Neural progenitor cell (in vitro differentiated cells): ENCODE measurements at regions not wholly inside any gene's neighbourhood (a gene's known extent, or its start where the extent isn't known, plus 50 kb on each side); places are given as distances from the start of the nearest gene placed in this dataset.

ENCODE experiments used
- DNase-seq: peaks from one replicate; pipeline ENCODE4 v3.0.0-alpha.2; 2016; ENCODE audit warnings: low spot score
- H2AFZ ChIP-seq: fragments of 200-600 bp; sonication (generic); replicated peaks from 2 replicates; pipeline ENCODE4 v1.6.1; 2016; ENCODE audit warnings: antibody characterized with exemption
- H3F3A ChIP-seq: fragments of 200-600 bp; sonication (generic); 2 replicates; pipeline ENCODE4 v1.6.1; 2016; ENCODE audit warnings: antibody characterized with exemption, low read depth
- H3K27ac ChIP-seq: fragments of 200-600 bp; sonication (generic); 2 replicates; pipeline ENCODE4 v1.5.1; 2016; ENCODE audit warnings: mild to moderate bottlenecking
- H3K27me3 ChIP-seq: fragments of 200-600 bp; sonication (generic); 2 replicates; pipeline ENCODE4 v1.6.1; 2016; ENCODE audit warnings: mild to moderate bottlenecking, moderate library complexity
- H3K36me3 ChIP-seq: fragments of 200-600 bp; sonication (generic); 2 replicates; pipeline ENCODE4 v1.5.1; 2016
- H3K4me1 ChIP-seq: fragments of 200-600 bp; sonication (generic); 2 replicates; pipeline ENCODE4 v1.6.1; 2016; ENCODE audit warnings: mixed run types
- H3K4me2 ChIP-seq: fragments of 200-600 bp; sonication (generic); 2 replicates; pipeline ENCODE4 v1.6.1; 2016
- H3K4me3 ChIP-seq: fragments of 200-600 bp; sonication (generic); 2 replicates; pipeline ENCODE4 v1.5.1; 2016
- H3K79me2 ChIP-seq: fragments of 200-600 bp; sonication (generic); 2 replicates; pipeline ENCODE4 v1.6.1; 2016; ENCODE audit warnings: low read depth
- H3K9ac ChIP-seq: fragments of 200-600 bp; sonication (generic); 2 replicates; pipeline ENCODE4 v1.6.1; 2016
- H3K9me3 ChIP-seq: fragments of 200-600 bp; sonication (generic); 2 replicates; pipeline ENCODE4 v1.5.1; 2016; ENCODE audit warnings: low read depth
- H4K20me1 ChIP-seq: fragments of 200-600 bp; sonication (generic); 2 replicates; pipeline ENCODE4 v1.6.1; 2016; ENCODE audit warnings: low read depth
- H3K27ac Mint-ChIP-seq: 3 replicates; pipeline ENCODE4 v1.8.0; 2021; ENCODE audit warnings: mixed read lengths
- H3K27me3 Mint-ChIP-seq: 2 replicates; pipeline ENCODE4 v1.8.0; 2022; ENCODE audit warnings: low read depth, mild to moderate bottlenecking, inconsistent platforms, moderate library complexity, mixed read lengths; ENCODE audit not compliant: insufficient read depth
- H3K36me3 Mint-ChIP-seq: 3 replicates; pipeline ENCODE4 v1.8.0; 2021; ENCODE audit warnings: mixed read lengths
- H3K4me1 Mint-ChIP-seq: 3 replicates; pipeline ENCODE4 v1.8.0; 2021; ENCODE audit warnings: mixed read lengths
- H3K4me3 Mint-ChIP-seq: 3 replicates; pipeline ENCODE4 v1.8.0; 2021; ENCODE audit warnings: mild to moderate bottlenecking, moderate library complexity, mixed read lengths
- H3K9me3 Mint-ChIP-seq: 3 replicates; pipeline ENCODE4 v1.8.0; 2020; ENCODE audit warnings: mixed read lengths
- EZH2 ChIP-seq: fragments of 200-600 bp; sonication (generic); IDR thresholded peaks from 2 replicates; pipeline ENCODE4 v1.6.1; 2017; ENCODE audit warnings: antibody characterized with exemption, mild to moderate bottlenecking, moderate library complexity
- EZH2phosphoT487 ChIP-seq: fragments of 200-600 bp; sonication (generic); IDR thresholded peaks from 2 replicates; pipeline ENCODE4 v1.6.1; 2017; ENCODE audit warnings: antibody characterized with exemption
- TF ChIP-seq, protein P1 (sequence below): fragments of 200-600 bp; sonication (generic); IDR thresholded peaks from 2 replicates; pipeline ENCODE4 v1.5.1; 2017; ENCODE audit warnings: antibody characterized with exemption, mild to moderate bottlenecking

- Histone ChIP-seq H3K4me1 (peaks cover 17% of the 10 kb centered on the region), H3K4me3 (no peak overlapping the region), H3K9me3 (no peaks in the 10 kb centered on the region), H3K27ac (no peak overlapping the region), H4K20me1 (no peaks in the 10 kb centered on the region), H3F3A (no peaks in the 10 kb centered on the region), H3K79me2 (no peaks in the 10 kb centered on the region), H2AFZ (no peak overlapping the region), H3K4me2 (no peak overlapping the region), H3K9ac (no peak overlapping the region), H3K27me3 (no peaks in the 10 kb centered on the region), H3K36me3 (no peaks in the 10 kb centered on the region)
- Mint-ChIP-seq H3K4me3 (peak overlapping the region; percentile 35), H3K27me3 (peaks cover 26% of the 10 kb centered on the region), H3K4me1 (peaks cover 64% of the 10 kb centered on the region), H3K36me3 (peaks cover 4% of the 10 kb centered on the region), H3K27ac (peak overlapping the region; percentile 65), H3K9me3 (peaks cover 11% of the 10 kb centered on the region)
- DNase-seq, result no peak
- TF ChIP-seq EZH2 (no peak), EZH2phosphoT487 (no peak)
- TF ChIP-seq, protein P1, sequence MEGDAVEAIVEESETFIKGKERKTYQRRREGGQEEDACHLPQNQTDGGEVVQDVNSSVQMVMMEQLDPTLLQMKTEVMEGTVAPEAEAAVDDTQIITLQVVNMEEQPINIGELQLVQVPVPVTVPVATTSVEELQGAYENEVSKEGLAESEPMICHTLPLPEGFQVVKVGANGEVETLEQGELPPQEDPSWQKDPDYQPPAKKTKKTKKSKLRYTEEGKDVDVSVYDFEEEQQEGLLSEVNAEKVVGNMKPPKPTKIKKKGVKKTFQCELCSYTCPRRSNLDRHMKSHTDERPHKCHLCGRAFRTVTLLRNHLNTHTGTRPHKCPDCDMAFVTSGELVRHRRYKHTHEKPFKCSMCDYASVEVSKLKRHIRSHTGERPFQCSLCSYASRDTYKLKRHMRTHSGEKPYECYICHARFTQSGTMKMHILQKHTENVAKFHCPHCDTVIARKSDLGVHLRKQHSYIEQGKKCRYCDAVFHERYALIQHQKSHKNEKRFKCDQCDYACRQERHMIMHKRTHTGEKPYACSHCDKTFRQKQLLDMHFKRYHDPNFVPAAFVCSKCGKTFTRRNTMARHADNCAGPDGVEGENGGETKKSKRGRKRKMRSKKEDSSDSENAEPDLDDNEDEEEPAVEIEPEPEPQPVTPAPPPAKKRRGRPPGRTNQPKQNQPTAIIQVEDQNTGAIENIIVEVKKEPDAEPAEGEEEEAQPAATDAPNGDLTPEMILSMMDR, result no peak
Measured at GRCh38 chr5:135248801-135249231, 150.2 kb downstream of the MACROH2A1 start.

GRCh38 chr5:135246923-135247795 is 151.9 kb downstream of the MACROH2A1 start:
- Histone ChIP-seq H3K9ac (no peak overlapping the region), H3K4me3 (no peak overlapping the region), H3K27ac (no peak overlapping the region), H3K27me3 (no peaks in the 10 kb centered on the region), H3K9me3 (no peaks in the 10 kb centered on the region), H3K79me2 (no peaks in the 10 kb centered on the region), H3F3A (no peaks in the 10 kb centered on the region), H4K20me1 (no peaks in the 10 kb centered on the region), H2AFZ (no peak overlapping the region), H3K4me2 (no peak overlapping the region), H3K4me1 (peaks cover 17% of the 10 kb centered on the region), H3K36me3 (no peaks in the 10 kb centered on the region)
- TF ChIP-seq EZH2phosphoT487 (no peak), EZH2 (no peak)
- TF ChIP-seq, protein P1, result no peak
- peaks cover 4% of the 10 kb centered on the region for H3K36me3 Mint-ChIP-seq
- peaks cover 63% of the 10 kb centered on the region for H3K4me1 Mint-ChIP-seq
- peaks cover 6% of the 10 kb centered on the region for H3K9me3 Mint-ChIP-seq
- H3K4me3 Mint-ChIP-seq, result peak overlapping the region; percentile 41
- no peak for DNase-seq
- peak overlapping the region; percentile 86 for H3K27ac Mint-ChIP-seq
- H3K27me3 Mint-ChIP-seq, result peaks cover 23% of the 10 kb centered on the region

DNA sequence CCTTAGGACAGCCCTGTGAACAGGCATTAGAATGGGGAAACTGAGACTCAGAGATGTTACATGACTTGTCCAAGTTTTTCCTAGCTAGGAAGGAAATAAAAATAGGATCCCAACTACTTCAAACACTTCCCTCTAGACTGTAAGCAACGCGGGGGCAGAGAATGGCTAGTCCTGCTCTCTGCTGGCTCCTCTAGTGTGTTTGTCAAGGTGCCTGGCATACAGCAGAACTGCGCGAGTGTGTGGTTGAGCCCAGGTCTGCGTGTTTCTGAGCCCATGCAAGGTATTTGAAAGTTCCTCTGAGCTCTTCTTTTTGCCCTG is 152.5 kb downstream of the MACROH2A1 start:
- Mint-ChIP-seq H3K9me3 (peaks cover 5% of the 10 kb centered on the region), H3K4me3 (peak overlapping the region; percentile 39), H3K36me3 (peaks cover 4% of the 10 kb centered on the region), H3K4me1 (peaks cover 60% of the 10 kb centered on the region), H3K27me3 (peaks cover 23% of the 10 kb centered on the region), H3K27ac (peak overlapping the region; percentile 86)
- no peaks in the 10 kb centered on the region for H3K79me2 ChIP-seq
- H4K20me1 ChIP-seq, result no peaks in the 10 kb centered on the region
- TF ChIP-seq EZH2 (no peak), EZH2phosphoT487 (no peak)
- TF ChIP-seq, protein P1, result no peak
- H3K27ac ChIP-seq, result no peak overlapping the region
- H3F3A ChIP-seq, result no peaks in the 10 kb centered on the region
- H2AFZ ChIP-seq, result no peak overlapping the region
- no peaks in the 10 kb centered on the region for H3K36me3 ChIP-seq
- peaks cover 16% of the 10 kb centered on the region for H3K4me1 ChIP-seq
- no peaks in the 10 kb centered on the region for H3K27me3 ChIP-seq
- no peak for DNase-seq
- H3K9me3 ChIP-seq, result no peaks in the 10 kb centered on the region
- H3K4me2 ChIP-seq, result no peak overlapping the region
- H3K4me3 ChIP-seq, result no peak overlapping the region
- H3K9ac ChIP-seq, result no peak overlapping the region
